Mesendoderm (in vitro differentiated cells): ENCODE measurements at regions not wholly inside any gene's neighbourhood (a gene's known extent, or its start where the extent isn't known, plus 50 kb on each side); places are given as distances from the start of the nearest gene placed in this dataset.

Source experiments
- DNase-seq: peaks from one replicate; pipeline ENCODE4 v3.0.0; 2013
- H2AK5ac ChIP-seq: 2 replicates; pipeline ENCODE4 v1.6.1; 2013; ENCODE audit warnings: low read length, inconsistent platforms
- H2BK120ac ChIP-seq: 2 replicates; pipeline ENCODE4 v1.6.1; 2013; ENCODE audit warnings: low read depth, mild to moderate bottlenecking, low read length, moderate library complexity, mixed read lengths
- H2BK15ac ChIP-seq: replicated peaks from 2 replicates; pipeline ENCODE4 v1.6.1; 2013; ENCODE audit warnings: low read depth, mild to moderate bottlenecking, moderate library complexity
- H2BK5ac ChIP-seq: 2 replicates; pipeline ENCODE4 v1.6.1; 2013; ENCODE audit warnings: low read length, inconsistent platforms
- H3K18ac ChIP-seq: 2 replicates; pipeline ENCODE4 v1.6.1; 2013; ENCODE audit warnings: mild to moderate bottlenecking, low read length, mixed read lengths
- H3K23ac ChIP-seq: one replicate; pipeline ENCODE4 v1.6.1; 2013; ENCODE audit warnings: low read length
- H3K27ac ChIP-seq: 2 replicates; pipeline ENCODE4 v1.5.1; 2013; ENCODE audit warnings: low read depth, mild to moderate bottlenecking, inconsistent platforms, low read length, moderate library complexity
- H3K27me3 ChIP-seq: 2 replicates; pipeline ENCODE4 v1.6.1; 2013; ENCODE audit warnings: low read length, control low read depth, mild to moderate bottlenecking, inconsistent platforms; ENCODE audit not compliant: insufficient read depth, poor library complexity
- H3K36me3 ChIP-seq: 2 replicates; pipeline ENCODE4 v1.6.1; 2013; ENCODE audit warnings: low read length, inconsistent platforms; ENCODE audit not compliant: control insufficient read depth, insufficient read depth
- H3K4ac ChIP-seq: one replicate; pipeline ENCODE4 v1.6.1; 2013; ENCODE audit warnings: low read depth, mild to moderate bottlenecking, low read length, moderate library complexity
- H3K4me1 ChIP-seq: 2 replicates; pipeline ENCODE4 v1.6.1; 2013; ENCODE audit warnings: low read depth, low read length, inconsistent platforms; ENCODE audit not compliant: control insufficient read depth
- H3K4me2 ChIP-seq: 2 replicates; pipeline ENCODE4 v1.6.1; 2013; ENCODE audit warnings: low read length
- H3K4me3 ChIP-seq: 2 replicates; pipeline ENCODE4 v1.5.1; 2013; ENCODE audit warnings: mild to moderate bottlenecking, low read length
- H3K56ac ChIP-seq: one replicate; pipeline ENCODE4 v1.6.1; 2013; ENCODE audit warnings: low read length
- H3K79me1 ChIP-seq: 2 replicates; pipeline ENCODE4 v1.6.1; 2013; ENCODE audit warnings: low read length, inconsistent platforms
- H3K79me2 ChIP-seq: 2 replicates; pipeline ENCODE4 v1.6.1; 2013; ENCODE audit warnings: mild to moderate bottlenecking, low read length; ENCODE audit not compliant: control insufficient read depth, insufficient read depth
- H3K9ac ChIP-seq: 2 replicates; pipeline ENCODE4 v1.6.1; 2013; ENCODE audit warnings: low read length, inconsistent platforms
- H4K5ac ChIP-seq: one replicate; pipeline ENCODE4 v1.6.1; 2013; ENCODE audit warnings: low read length
- H4K8ac ChIP-seq: one replicate; pipeline ENCODE4 v1.6.1; 2013; ENCODE audit warnings: low read depth, mild to moderate bottlenecking, control low read depth, low read length, moderate library complexity
- WGBS: extraction: QIAGEN DNeasy Blood & Tissue Kit; methylation state at CpG from one replicate; pipeline ENCODE4 v1.1.7; 2013; ENCODE audit warnings: low lambda C conversion rate, missing lambda C conversion rate; ENCODE audit not compliant: insufficient coverage; ENCODE audit errors: extremely low coverage; 5-methylcytosine and 5-hydroxymethylcytosine counted together

DNA sequence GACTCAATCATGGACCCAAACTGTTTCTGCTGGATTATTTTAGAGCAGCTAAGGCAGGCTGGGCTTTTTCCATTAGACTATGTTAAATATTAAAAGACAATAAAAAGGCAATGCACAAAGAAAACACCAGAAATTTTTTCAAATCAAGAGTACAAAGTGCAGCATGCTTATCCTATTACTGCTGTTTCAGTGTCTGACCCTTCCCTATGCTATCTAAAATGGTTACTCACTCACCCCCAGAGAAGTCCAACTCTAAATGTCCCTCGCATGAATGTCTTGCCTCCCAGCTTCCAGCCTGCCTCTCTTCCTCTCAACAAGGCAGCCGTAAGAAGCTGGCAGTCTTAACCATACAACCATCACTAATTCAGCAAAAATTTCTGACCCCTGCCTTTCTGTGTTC lies 108.7 kb upstream of the SYT6 start:
- no peak overlapping the region for H4K5ac ChIP-seq
- H3K23ac ChIP-seq = no peak overlapping the region

DNA sequence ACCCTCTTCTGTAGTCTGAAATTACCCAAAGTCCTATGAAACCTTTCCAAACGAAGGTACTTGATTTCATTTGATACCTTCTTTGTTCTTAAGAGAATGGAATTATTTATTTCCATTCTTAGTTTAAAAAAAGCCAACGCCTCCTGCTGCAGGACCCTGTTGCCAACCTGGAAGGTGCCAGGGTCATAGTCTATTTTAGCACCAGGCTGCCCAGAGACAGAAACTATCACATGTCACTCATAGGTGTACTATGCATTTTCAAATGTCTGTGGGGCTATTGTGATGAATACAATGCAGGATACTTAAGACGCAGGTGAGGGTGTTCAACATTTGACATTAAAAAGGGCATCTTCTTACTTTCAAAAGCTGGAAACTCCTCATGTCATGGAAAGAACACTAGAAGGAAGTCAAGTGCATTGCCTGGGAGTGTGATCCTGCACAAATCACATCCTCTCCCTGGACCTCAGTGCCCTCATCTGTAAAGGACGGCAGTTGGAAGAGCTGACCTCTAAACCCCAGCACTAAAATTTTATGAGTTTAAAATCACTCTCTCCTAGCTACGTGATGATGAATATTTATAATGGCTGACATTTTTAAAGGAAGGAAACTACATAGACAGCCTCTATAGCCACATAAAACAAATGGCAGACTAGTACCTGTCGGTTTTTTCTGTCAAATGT lies 107.3 kb upstream of the SYT6 start:
- Histone ChIP-seq H3K4ac (no peak overlapping the region), H3K79me2 (no peaks in the 10 kb centered on the region), H3K56ac (no peak overlapping the region), H2BK15ac (no peak overlapping the region), H2AK5ac (no peak overlapping the region), H3K9ac (no peak overlapping the region), H2BK120ac (no peak overlapping the region), H3K4me1 (no peaks in the 10 kb centered on the region), H3K27ac (no peak overlapping the region), H3K36me3 (no peaks in the 10 kb centered on the region), H4K5ac (no peak overlapping the region), H3K27me3 (no peaks in the 10 kb centered on the region), H3K4me3 (no peak overlapping the region), H3K79me1 (no peaks in the 10 kb centered on the region), H4K8ac (no peak overlapping the region), H2BK5ac (no peak overlapping the region), H3K4me2 (no peak overlapping the region), H3K23ac (no peak overlapping the region), H3K18ac (no peak overlapping the region)
- WGBS = no CpG with 5 or more reads among the region's 6 CpGs
- DNase-seq = no peak

More for the DNA sequence above, 108.7 kb upstream of the SYT6 start:
- Histone ChIP-seq H3K27ac (no peak overlapping the region), H3K18ac (no peak overlapping the region), H4K8ac (no peak overlapping the region), H3K4me1 (no peaks in the 10 kb centered on the region), H3K36me3 (no peaks in the 10 kb centered on the region), H3K27me3 (no peaks in the 10 kb centered on the region), H2BK15ac (no peak overlapping the region), H3K79me1 (no peaks in the 10 kb centered on the region), H3K9ac (no peak overlapping the region), H3K4ac (no peak overlapping the region), H3K79me2 (no peaks in the 10 kb centered on the region), H2AK5ac (no peak overlapping the region), H3K56ac (no peak overlapping the region), H3K4me2 (no peak overlapping the region), H3K4me3 (no peak overlapping the region), H2BK120ac (no peak overlapping the region), H2BK5ac (no peak overlapping the region)
- WGBS = no CpG with 5 or more reads among the region's 2 CpGs
- DNase-seq = no peak

DNA sequence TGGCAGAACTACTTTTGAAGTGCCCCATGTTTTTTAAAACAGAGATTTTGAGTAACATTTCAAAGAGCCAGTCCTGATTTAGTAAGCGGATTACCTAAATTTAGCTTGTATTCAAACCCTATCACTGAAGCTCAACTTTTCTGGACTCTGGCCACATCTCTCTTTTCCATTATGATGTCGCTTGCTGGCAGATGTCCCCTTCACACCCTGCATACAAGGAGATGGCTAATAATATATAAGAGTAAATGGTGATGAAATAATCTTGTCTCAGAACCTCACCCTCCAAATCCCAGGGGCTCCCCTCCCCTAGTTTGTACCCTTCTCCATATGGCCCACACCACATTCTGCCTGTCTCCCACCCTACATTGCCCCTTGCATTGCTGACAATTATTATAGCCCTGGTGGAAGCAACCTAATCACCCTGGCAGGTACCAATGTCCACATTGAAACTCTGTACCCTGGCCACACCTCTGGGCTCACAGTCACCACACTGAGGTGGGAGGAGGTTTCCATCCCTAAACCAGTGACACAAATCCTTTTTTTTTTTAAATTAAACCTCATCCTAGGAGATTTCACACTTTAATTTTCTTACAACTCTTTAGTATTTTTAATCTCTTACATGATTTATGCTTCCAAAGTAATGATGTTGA lies 106.0 kb upstream of the SYT6 start:
- Histone ChIP-seq H2AK5ac (no peak overlapping the region), H3K4ac (no peak overlapping the region), H3K79me1 (no peaks in the 10 kb centered on the region), H4K8ac (no peak overlapping the region), H3K36me3 (no peaks in the 10 kb centered on the region), H2BK120ac (no peak overlapping the region), H2BK5ac (no peak overlapping the region), H3K56ac (no peak overlapping the region), H3K18ac (no peak overlapping the region), H3K23ac (no peak overlapping the region), H3K9ac (no peak overlapping the region), H3K4me1 (no peaks in the 10 kb centered on the region), H4K5ac (no peak overlapping the region), H3K27me3 (no peaks in the 10 kb centered on the region), H3K4me2 (no peak overlapping the region), H2BK15ac (no peak overlapping the region), H3K79me2 (no peaks in the 10 kb centered on the region), H3K27ac (no peak overlapping the region), H3K4me3 (no peak overlapping the region)
- no peak for DNase-seq
- no CpG with 5 or more reads among the region's 2 CpGs for WGBS

DNA sequence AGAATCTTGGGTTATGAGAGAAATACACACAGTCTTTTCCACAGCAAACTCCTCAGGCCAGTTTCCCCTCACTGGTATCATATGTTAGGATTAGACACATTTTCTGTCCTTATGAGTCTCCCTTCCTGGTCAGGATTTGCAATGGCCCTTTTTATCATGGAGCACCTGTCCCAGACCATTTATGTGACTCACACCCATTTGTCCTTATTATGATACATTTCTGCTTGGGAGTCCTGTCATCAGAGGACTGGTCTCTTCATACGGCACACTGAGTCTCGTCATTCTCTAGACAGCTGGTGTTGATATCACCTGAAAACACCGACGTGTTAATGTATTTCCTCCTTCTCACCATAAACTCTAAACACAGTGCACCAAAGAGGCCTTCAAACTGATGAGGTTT lies 105.0 kb upstream of the SYT6 start:
- H3K27ac ChIP-seq = no peak overlapping the region
- no peak overlapping the region for H3K4me2 ChIP-seq
- no peaks in the 10 kb centered on the region for H3K36me3 ChIP-seq
- no peak overlapping the region for H4K8ac ChIP-seq
- no peak overlapping the region for H4K5ac ChIP-seq
- H2BK5ac ChIP-seq = no peak overlapping the region
- WGBS = no CpG with 5 or more reads among the region's 4 CpGs
- no peak for DNase-seq
- no peaks in the 10 kb centered on the region for H3K4me1 ChIP-seq
- no peaks in the 10 kb centered on the region for H3K79me1 ChIP-seq
- H3K27me3 ChIP-seq = no peaks in the 10 kb centered on the region
- H3K79me2 ChIP-seq = no peaks in the 10 kb centered on the region
- no peak overlapping the region for H3K18ac ChIP-seq
- no peak overlapping the region for H2BK120ac ChIP-seq
- no peak overlapping the region for H3K4ac ChIP-seq
- no peak overlapping the region for H3K9ac ChIP-seq
- no peak overlapping the region for H3K23ac ChIP-seq
- H3K56ac ChIP-seq = no peak overlapping the region
- H2AK5ac ChIP-seq = no peak overlapping the region
- no peak overlapping the region for H2BK15ac ChIP-seq
- H3K4me3 ChIP-seq = no peak overlapping the region

DNA sequence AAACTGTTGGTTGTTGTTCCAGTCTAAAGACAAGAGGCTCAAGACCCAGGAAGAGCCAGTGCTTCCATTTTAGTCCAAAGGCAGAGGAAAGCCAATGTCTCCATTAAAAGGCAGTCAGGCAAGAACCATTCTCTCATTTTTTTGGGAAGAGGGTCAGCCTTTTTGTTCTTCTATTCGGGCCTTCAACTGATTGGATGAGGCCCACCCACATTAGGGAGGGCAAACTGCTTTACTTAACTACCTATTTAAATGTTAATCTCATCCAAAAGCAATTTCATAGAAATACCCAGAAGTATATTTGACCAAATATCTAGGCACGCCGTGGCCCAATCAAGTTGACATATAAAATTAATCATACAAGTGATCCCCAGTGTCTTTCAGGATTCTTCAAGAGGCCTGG lies 104.4 kb upstream of the SYT6 start:
- Histone ChIP-seq H4K5ac (no peak overlapping the region), H4K8ac (no peak overlapping the region), H3K27me3 (no peaks in the 10 kb centered on the region), H3K4me2 (no peak overlapping the region), H2BK120ac (no peak overlapping the region), H3K4me3 (no peak overlapping the region), H3K27ac (no peak overlapping the region), H3K56ac (no peak overlapping the region), H3K18ac (no peak overlapping the region), H3K79me1 (no peaks in the 10 kb centered on the region), H3K9ac (no peak overlapping the region), H3K4ac (no peak overlapping the region), H2AK5ac (no peak overlapping the region), H2BK5ac (no peak overlapping the region), H3K23ac (no peak overlapping the region), H3K36me3 (no peaks in the 10 kb centered on the region), H2BK15ac (no peak overlapping the region), H3K79me2 (no peaks in the 10 kb centered on the region), H3K4me1 (no peaks in the 10 kb centered on the region)
- no CpG with 5 or more reads among the region's 3 CpGs for WGBS
- no peak for DNase-seq

DNA sequence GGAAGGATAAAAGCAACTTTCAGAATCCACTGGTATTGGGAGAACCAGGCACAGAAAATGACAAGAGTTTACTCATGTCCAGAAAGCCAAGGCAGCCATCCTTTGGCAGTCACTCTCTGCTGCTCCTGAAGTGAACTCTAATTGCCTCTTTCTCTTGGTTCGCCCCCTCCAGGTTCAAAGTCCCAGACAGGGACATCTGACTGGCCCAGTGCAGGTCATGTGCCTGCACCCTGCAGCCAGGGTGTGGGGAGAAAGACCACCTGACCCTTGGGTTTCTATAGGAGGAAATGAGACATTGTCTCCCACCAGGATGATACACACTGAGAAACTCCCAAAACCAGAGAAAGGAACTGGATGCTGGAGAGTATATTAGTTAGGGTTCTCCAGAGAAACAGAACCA lies 103.9 kb upstream of the SYT6 start:
- no peak overlapping the region for H3K27ac ChIP-seq
- H2BK15ac ChIP-seq = no peak overlapping the region
- no peak overlapping the region for H3K4me2 ChIP-seq
- H2AK5ac ChIP-seq = no peak overlapping the region
- H3K79me1 ChIP-seq = no peaks in the 10 kb centered on the region
- no peaks in the 10 kb centered on the region for H3K4me1 ChIP-seq
- H3K9ac ChIP-seq = no peak overlapping the region
- H3K79me2 ChIP-seq = no peaks in the 10 kb centered on the region
- no CpG with 5 or more reads among the region's 1 CpG for WGBS
- no peak overlapping the region for H2BK120ac ChIP-seq
- H3K36me3 ChIP-seq = no peaks in the 10 kb centered on the region
- H2BK5ac ChIP-seq = no peak overlapping the region
- H4K8ac ChIP-seq = no peak overlapping the region
- H3K23ac ChIP-seq = no peak overlapping the region
- H4K5ac ChIP-seq = no peak overlapping the region
- DNase-seq = no peak
- H3K4me3 ChIP-seq = no peak overlapping the region
- no peak overlapping the region for H3K56ac ChIP-seq
- no peak overlapping the region for H3K4ac ChIP-seq
- no peaks in the 10 kb centered on the region for H3K27me3 ChIP-seq
- H3K18ac ChIP-seq = no peak overlapping the region
